Chondrocyte (in vitro differentiated cells): ENCODE measurements at regions not wholly inside any gene's neighbourhood (a gene's known extent, or its start where the extent isn't known, plus 50 kb on each side); places are given as distances from the start of the nearest gene placed in this dataset.
"Not testable (repeated sequence)": the region's sequence is repeated elsewhere in the genome, so short reads cannot be mapped to it uniquely, and the experiment has no call there.

Experiments
- DNase-seq: peaks from one replicate; pipeline ENCODE4 v3.0.0; 2021; ENCODE audit warnings: mixed read lengths, low spot score
- H3K27ac Mint-ChIP-seq: one replicate; pipeline ENCODE4 v1.8.0; 2021; ENCODE audit warnings: mild to moderate bottlenecking, moderate library complexity, mixed read lengths; ENCODE audit not compliant: unreplicated experiment
- H3K27me3 Mint-ChIP-seq: 2 replicates; pipeline ENCODE4 v1.8.0; 2021; ENCODE audit warnings: low read depth, mixed read lengths
- H3K36me3 Mint-ChIP-seq: 2 replicates; pipeline ENCODE4 v1.8.0; 2021; ENCODE audit warnings: low read depth, mixed read lengths
- H3K4me1 Mint-ChIP-seq: 2 replicates; pipeline ENCODE4 v1.8.0; 2021; ENCODE audit warnings: low read depth, mild to moderate bottlenecking, mixed read lengths
- H3K4me3 Mint-ChIP-seq: one replicate; pipeline ENCODE4 v1.8.0; 2021; ENCODE audit warnings: mild to moderate bottlenecking, moderate library complexity, mixed read lengths; ENCODE audit not compliant: unreplicated experiment
- H3K9me3 Mint-ChIP-seq: 2 replicates; pipeline ENCODE4 v1.8.0; 2021; ENCODE audit warnings: low read depth, mixed read lengths
- CTCF ChIP-seq: fragments of 200-600 bp; sonication (generic); IDR thresholded peaks from 2 replicates; pipeline ENCODE4 v1.5.0; 2021; ENCODE audit warnings: antibody characterized with exemption, mild to moderate bottlenecking, moderate library complexity

DNA sequence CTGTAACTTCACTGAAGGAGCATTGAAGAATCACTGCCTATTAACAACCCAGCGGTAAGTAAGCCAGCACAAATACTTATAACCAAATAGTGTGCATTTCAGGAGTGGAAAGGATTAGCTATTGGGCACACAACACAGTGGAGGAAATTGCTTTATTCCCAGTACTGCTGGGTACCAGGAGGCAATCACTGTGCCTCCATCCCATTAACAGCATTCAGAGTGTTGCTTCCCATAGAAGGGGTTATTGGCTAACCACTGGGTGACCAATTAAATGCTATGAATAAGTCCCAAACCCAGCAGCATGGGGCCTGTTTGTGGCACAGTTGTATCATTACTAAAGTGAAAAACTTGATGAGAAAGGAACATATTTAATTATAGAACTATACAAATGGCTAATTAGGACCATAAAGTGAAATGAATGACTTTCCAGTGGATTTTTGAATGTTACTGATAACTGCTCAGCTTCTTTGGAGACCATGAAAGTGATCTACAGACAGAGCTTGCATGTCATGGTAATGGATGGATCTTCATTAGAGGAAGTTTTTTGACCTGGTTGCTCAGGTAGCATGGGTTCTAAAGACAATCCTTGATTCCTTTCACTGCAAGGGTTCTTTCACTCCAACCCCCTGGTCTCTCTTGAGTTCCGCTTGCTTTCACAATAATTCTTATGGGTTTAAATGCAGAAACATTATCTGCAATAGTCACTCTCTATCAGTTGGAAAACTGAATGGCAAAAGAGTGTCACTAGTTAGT is 413.3 kb upstream of the RORB start:
- Mint-ChIP-seq H3K9me3 (no peaks in the 10 kb centered on the region), H3K4me1 (no peaks in the 10 kb centered on the region), H3K27ac (no peak overlapping the region), H3K4me3 (no peak overlapping the region), H3K27me3 (peaks cover 30% of the 10 kb centered on the region), H3K36me3 (no peaks in the 10 kb centered on the region)
- no peak for TF ChIP-seq CTCF
- DNase-seq, result no peak

GRCh38 chr9:74085384-74086037 is 411.6 kb upstream of the RORB start:
- peaks cover 32% of the 10 kb centered on the region for H3K27me3 Mint-ChIP-seq
- not testable (repeated sequence) for H3K27ac Mint-ChIP-seq, H3K4me1 Mint-ChIP-seq, H3K4me3 Mint-ChIP-seq, DNase-seq, H3K9me3 Mint-ChIP-seq, H3K36me3 Mint-ChIP-seq

GRCh38 chr9:74090921-74091320 is 406.2 kb upstream of the RORB start:
- not testable (repeated sequence) for H3K9me3 Mint-ChIP-seq, H3K4me3 Mint-ChIP-seq, DNase-seq, H3K27ac Mint-ChIP-seq, H3K4me1 Mint-ChIP-seq, H3K36me3 Mint-ChIP-seq
- peaks cover 26% of the 10 kb centered on the region for H3K27me3 Mint-ChIP-seq

GRCh38 chr9:74092491-74092834 is 404.7 kb upstream of the RORB start:
- Mint-ChIP-seq H3K4me3 (no peak overlapping the region), H3K9me3 (no peaks in the 10 kb centered on the region), H3K4me1 (no peaks in the 10 kb centered on the region), H3K27ac (no peak overlapping the region), H3K36me3 (no peaks in the 10 kb centered on the region), H3K27me3 (peaks cover 16% of the 10 kb centered on the region)
- no peak for DNase-seq
- no peak for TF ChIP-seq CTCF

GRCh38 chr9:74094037-74094436 is 403.1 kb upstream of the RORB start:
- not testable (repeated sequence) for H3K4me1 Mint-ChIP-seq, DNase-seq, H3K9me3 Mint-ChIP-seq, H3K4me3 Mint-ChIP-seq, H3K36me3 Mint-ChIP-seq, H3K27ac Mint-ChIP-seq, H3K27me3 Mint-ChIP-seq

DNA sequence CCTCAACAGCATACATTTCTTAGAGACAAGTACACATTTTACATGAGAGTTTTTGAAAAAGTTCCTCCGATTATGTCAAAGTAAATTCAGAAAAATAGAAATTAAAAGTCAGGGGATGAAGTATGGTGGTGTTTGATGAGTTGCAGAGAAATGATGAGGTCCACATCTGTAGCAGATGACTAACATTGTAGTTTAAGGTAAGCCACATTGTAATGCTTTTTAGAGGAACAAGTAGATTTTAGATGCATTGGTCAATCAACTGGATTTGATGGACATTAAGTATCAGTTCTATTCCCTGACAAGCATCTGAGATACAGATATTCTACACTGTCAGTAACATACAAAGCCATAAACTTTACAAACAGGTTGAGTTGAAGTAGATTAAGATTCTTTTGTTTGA is 402.4 kb upstream of the RORB start:
- Mint-ChIP-seq H3K9me3 (no peaks in the 10 kb centered on the region), H3K4me3 (no peak overlapping the region), H3K36me3 (no peaks in the 10 kb centered on the region), H3K27me3 (peaks cover 5% of the 10 kb centered on the region), H3K27ac (no peak overlapping the region), H3K4me1 (no peaks in the 10 kb centered on the region)
- DNase-seq, result no peak
- no peak for TF ChIP-seq CTCF

- Mint-ChIP-seq H3K9me3 (no peaks in the 10 kb centered on the region), H3K4me1 (no peaks in the 10 kb centered on the region), H3K36me3 (no peaks in the 10 kb centered on the region), H3K27ac (no peak overlapping the region), H3K27me3 (peaks cover 5% of the 10 kb centered on the region), H3K4me3 (no peak overlapping the region)
- no peak for DNase-seq
- TF ChIP-seq CTCF, result no peak
Observed at GRCh38 chr9:74095925-74096324, 401.2 kb upstream of the RORB start.
